Kidney epithelial cell (primary cell): ENCODE measurements at regions not wholly inside any gene's neighbourhood (a gene's known extent, or its start where the extent isn't known, plus 50 kb on each side); places are given as distances from the start of the nearest gene placed in this dataset.

ENCODE experiments used
- DNase-seq: peaks from one replicate; pipeline ENCODE4 v3.0.0-alpha.2; 2010; ENCODE audit warnings: low read depth
- H3K27me3 ChIP-seq: 2 replicates; pipeline ENCODE4 v1.6.0; 2011; ENCODE audit warnings: low read length; ENCODE audit not compliant: control insufficient read depth, insufficient read depth
- H3K36me3 ChIP-seq: 2 replicates; pipeline ENCODE4 v1.5.1; 2011; ENCODE audit warnings: low read length; ENCODE audit not compliant: control insufficient read depth, insufficient read depth
- H3K4me3 ChIP-seq: 2 replicates; pipeline ENCODE4 v1.5.1; 2011; ENCODE audit warnings: low read depth, mild to moderate bottlenecking, control low read depth, low read length
- TF ChIP-seq, protein P1 (sequence below): IDR thresholded peaks from 2 replicates; pipeline ENCODE4 v1.5.1; 2011; ENCODE audit warnings: mild to moderate bottlenecking, moderate library complexity, low read length, control low read depth, inconsistent platforms; ENCODE audit not compliant: insufficient read depth, poor library complexity, severe bottlenecking

DNA sequence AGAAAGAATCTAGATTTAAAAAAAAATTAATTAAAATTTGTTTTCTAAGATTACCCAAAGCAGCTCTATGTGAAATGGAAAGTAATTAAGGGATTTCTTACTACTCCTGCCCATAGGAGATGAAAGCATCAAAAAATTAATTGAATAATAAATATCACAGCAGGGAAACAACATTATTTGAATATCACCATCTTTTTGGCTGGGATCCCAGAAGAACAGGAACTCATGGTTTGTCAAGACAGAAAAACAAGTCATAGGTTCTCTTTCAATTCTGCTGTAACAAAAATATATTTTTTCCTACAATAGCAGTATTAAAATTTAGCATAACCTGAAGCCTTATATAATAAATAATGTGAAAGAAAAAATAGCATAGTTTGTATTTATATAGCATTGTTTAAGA is 1713.4 kb downstream of the NCAM2 start:
- Histone ChIP-seq H3K36me3 (no peaks in the 10 kb centered on the region), H3K4me3 (no peak overlapping the region), H3K27me3 (no peaks in the 10 kb centered on the region)
- no peak for DNase-seq
- TF ChIP-seq, protein P1, sequence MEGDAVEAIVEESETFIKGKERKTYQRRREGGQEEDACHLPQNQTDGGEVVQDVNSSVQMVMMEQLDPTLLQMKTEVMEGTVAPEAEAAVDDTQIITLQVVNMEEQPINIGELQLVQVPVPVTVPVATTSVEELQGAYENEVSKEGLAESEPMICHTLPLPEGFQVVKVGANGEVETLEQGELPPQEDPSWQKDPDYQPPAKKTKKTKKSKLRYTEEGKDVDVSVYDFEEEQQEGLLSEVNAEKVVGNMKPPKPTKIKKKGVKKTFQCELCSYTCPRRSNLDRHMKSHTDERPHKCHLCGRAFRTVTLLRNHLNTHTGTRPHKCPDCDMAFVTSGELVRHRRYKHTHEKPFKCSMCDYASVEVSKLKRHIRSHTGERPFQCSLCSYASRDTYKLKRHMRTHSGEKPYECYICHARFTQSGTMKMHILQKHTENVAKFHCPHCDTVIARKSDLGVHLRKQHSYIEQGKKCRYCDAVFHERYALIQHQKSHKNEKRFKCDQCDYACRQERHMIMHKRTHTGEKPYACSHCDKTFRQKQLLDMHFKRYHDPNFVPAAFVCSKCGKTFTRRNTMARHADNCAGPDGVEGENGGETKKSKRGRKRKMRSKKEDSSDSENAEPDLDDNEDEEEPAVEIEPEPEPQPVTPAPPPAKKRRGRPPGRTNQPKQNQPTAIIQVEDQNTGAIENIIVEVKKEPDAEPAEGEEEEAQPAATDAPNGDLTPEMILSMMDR = no peak

DNA sequence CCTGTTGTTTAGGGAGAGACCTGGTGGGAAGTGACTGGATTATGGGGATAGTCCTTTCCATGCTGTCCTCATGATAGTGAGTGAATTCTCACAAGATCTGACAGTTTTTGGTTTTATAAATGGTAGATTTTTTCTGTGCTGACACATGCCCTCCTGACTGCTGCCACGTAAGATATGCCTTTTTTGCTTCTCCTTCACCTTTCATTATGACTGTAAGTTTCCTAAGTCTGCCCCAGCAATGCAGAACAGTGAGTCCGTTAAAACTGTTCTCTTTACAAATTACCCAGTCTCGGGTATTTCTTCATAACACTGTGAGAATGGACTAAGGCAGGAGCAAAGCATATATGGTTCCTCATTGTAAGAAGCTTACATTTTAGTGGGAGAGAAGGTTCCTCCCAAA is 1727.2 kb downstream of the NCAM2 start:
- TF ChIP-seq, protein P1 = no peak
- H3K4me3 ChIP-seq = no peak overlapping the region
- no peak for DNase-seq
- H3K36me3 ChIP-seq = no peaks in the 10 kb centered on the region
- H3K27me3 ChIP-seq = no peaks in the 10 kb centered on the region

DNA sequence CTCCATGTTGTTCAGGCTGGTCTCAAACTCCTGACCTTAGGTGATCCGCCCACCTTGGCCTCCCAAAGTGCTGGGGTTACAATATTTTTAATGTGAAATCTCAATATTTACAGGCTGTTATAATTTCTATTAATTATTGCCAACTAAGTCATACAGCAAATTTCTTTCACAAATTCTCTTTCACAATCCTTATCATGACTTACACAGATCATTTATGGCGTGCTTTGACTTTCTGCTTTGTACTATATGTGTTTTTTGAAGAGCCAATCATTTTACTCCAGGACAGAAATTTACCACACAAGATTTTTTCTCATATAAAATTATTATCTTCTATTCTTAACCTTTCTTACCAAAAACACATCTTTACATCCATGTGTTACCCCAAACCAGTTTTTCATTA is 1729.9 kb downstream of the NCAM2 start:
- Histone ChIP-seq H3K27me3 (no peaks in the 10 kb centered on the region), H3K4me3 (no peak overlapping the region), H3K36me3 (no peaks in the 10 kb centered on the region)
- TF ChIP-seq, protein P1 = no peak
- no peak for DNase-seq

DNA sequence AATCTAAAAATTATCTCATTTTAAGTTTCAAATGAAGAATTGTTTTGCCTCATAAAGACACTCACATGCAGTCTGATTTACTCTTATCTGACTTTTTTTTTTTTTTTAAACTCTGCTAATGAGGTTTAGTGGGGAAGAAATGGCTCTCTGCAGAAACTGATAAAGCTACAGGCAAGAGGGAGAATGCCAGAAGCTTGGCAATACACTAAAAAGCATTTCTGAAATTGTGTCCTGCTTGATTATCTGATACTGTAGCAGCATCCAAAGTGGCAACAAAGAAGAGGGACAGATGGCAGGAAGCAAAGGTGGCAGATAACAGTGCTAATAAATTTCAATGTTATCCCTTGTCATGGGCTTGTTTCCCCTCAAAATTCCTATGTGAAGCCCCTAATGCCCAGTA is 1744.9 kb downstream of the NCAM2 start:
- no peaks in the 10 kb centered on the region for H3K27me3 ChIP-seq
- H3K36me3 ChIP-seq = no peaks in the 10 kb centered on the region
- DNase-seq = no peak
- no peak overlapping the region for H3K4me3 ChIP-seq
- TF ChIP-seq, protein P1 = no peak

DNA sequence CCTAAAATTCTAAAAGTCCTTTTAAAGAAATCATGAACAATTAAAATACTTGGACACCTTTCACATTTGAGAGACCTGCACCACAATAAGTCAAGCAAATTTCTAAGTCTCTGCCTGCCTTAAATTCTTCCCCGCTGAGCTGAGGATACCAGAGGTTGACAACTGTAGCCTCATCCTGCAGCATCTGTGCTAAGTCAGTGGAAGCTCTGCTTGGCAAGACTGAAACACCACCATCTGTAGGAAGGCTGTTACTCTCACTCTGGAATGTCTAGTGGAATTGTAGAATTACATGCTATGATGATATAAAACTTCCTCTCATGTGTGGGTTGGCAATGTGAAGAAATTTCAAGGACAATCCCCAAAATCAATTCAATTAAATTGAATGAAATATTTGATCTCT is 1756.5 kb downstream of the NCAM2 start:
- Histone ChIP-seq H3K36me3 (no peaks in the 10 kb centered on the region), H3K4me3 (no peak overlapping the region), H3K27me3 (no peaks in the 10 kb centered on the region)
- DNase-seq = no peak
- TF ChIP-seq, protein P1 = no peak

DNA sequence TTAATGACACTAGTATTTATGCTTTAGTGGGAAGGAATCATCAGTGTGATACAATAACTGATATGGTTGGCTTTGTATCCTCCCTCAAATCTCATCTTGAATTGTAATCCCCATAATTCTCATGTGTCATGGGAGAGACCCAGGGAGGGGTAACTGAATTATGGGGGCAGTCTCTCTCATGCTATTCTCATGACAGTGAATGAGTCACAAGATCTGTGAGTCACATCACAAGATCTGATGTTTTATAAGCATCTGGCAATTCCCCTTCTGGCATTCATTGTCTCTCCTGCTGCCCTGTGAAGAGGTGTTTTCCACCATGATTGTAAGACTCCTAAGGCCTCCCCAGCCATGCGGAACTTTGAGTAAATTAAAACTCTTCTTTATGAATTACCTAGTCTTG is 1760.3 kb downstream of the NCAM2 start:
- TF ChIP-seq, protein P1 = no peak
- H3K4me3 ChIP-seq = no peak overlapping the region
- no peaks in the 10 kb centered on the region for H3K27me3 ChIP-seq
- H3K36me3 ChIP-seq = no peaks in the 10 kb centered on the region
- peak; percentile 4 for DNase-seq
